Stimulated activated naive CD8-positive, alpha-beta T cell treated with anti-CD3 and anti-CD28 coated beads, Interleukin-15, amount 100 ng/mL, for 72 hours (primary cell): ENCODE measurements at regions not wholly inside any gene's neighbourhood (a gene's known extent, or its start where the extent isn't known, plus 50 kb on each side); places are given as distances from the start of the nearest gene placed in this dataset.

Source experiments
- ATAC-seq: fragments of 150-1000 bp; cut with Tn5 transposase; 2 replicates; pipeline ENCODE4 v1.10.0; 2021; ENCODE audit warnings: mild to moderate bottlenecking, moderate library complexity
- DNase-seq, 2 donors: peaks; one replicate each; pipeline ENCODE4 v3.0.0; 2021 to 2022
- H3K27ac Mint-ChIP-seq, 2 donors: one replicate each; pipeline ENCODE4 v1.8.0; 2022; ENCODE audit warnings: mild to moderate bottlenecking in 2 of 2, mixed read lengths in 2 of 2, moderate library complexity in 2 of 2
- H3K27me3 Mint-ChIP-seq: one replicate; pipeline ENCODE4 v1.8.0; 2022; ENCODE audit warnings: mixed read lengths
- H3K4me1 Mint-ChIP-seq: one replicate; pipeline ENCODE4 v1.8.0; 2022; ENCODE audit warnings: mild to moderate bottlenecking, mixed read lengths
- H3K4me3 Mint-ChIP-seq, 2 donors: one replicate each; pipeline ENCODE4 v1.8.0; 2022; ENCODE audit warnings: mild to moderate bottlenecking in 2 of 2, mixed read lengths in 2 of 2, moderate library complexity in 1 of 2
- H3K9me3 Mint-ChIP-seq, 2 donors: one replicate each; pipeline ENCODE4 v1.8.0; 2022; ENCODE audit warnings: mixed read lengths in 2 of 2

DNA sequence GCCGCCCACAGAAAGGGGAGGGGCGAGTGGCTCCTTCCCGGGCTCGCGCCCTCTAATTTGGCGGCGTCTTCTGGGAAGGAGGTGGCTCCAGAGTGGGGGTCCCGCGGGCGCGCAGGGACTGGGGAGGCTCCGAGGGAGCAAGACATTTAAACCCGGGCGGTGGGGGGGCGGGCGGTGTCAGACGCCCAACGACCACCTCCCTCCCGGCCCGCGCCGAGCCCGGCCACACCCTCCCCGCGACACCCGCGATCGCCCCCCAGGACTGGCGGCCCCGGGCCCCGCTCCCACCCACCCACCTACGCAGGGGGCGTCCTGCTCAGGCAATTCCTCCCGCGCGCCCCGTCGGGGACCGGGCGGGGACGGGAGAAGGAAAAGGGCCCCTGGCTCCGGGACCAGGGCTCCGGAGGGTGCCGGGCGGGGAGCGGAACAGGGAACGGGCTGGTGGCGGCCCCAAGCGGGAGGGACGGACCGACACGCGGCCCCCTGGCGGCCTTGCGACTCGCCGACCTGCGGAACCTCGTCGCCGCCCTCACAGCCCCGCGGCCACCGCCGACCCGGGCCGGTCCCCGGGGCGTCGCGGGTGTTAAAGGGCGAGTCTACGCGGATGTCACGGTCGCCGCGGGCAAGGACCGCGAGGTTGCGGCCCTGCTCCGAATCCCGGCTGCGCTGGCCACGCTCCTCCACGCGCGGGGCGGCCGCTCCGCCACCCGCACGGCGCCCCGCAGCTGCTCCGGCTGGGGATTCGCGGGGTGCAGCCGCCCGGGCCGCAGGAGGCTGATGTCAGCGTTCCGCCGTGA lies 94.0 kb upstream of the FMN2 start:
- peak overlapping the region; percentile 60 to 61 for H3K4me3 Mint-ChIP-seq
- no peaks in the 10 kb centered on the region for H3K9me3 Mint-ChIP-seq
- peaks cover 69% of the 10 kb centered on the region for H3K27me3 Mint-ChIP-seq
- no peak overlapping the region for H3K27ac Mint-ChIP-seq
- ATAC-seq: peak; percentile 55
- DNase-seq: no peak
- no peaks in the 10 kb centered on the region for H3K4me1 Mint-ChIP-seq

DNA sequence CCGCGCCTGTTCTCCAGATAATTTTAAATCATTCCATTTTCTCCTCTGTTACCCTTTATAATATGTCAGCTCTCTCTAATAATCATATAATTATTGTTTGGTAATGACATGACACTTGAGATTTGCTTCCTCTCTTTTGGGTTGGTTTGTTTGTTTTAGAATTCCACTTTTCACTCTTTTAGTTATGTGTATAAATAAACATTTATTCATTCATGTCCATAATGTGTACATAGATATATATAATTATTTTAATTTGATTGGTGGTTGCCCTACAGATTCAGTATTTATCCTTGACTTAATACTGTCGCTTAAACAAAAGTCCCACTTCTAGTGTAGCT lies 93.4 kb upstream of the FMN2 start:
- Mint-ChIP-seq H3K27me3 (peaks cover 71% of the 10 kb centered on the region), H3K4me3 (peak overlapping the region; percentile 54 to 60), H3K4me1 (no peaks in the 10 kb centered on the region), H3K27ac (no peak overlapping the region), H3K9me3 (no peaks in the 10 kb centered on the region)
- DNase-seq: no peak
- ATAC-seq: no peak

DNA sequence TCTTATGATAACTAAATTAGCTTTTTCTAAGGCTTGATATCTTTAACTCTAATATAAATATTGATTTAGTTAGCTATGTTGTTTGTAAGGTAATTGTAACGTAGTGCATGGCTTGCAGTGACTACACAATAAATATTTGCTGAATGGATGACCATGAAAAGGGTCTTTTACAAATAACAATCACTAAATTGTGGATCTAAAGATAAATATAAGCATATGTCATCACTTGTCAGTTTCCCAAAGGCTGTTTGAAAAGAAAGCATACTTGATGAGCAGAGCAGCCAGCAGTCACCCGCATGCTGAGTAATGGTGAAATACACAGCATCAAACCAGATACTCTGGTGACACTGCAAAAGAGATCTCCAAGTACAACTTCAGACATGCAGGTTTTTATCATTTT lies 92.5 kb upstream of the FMN2 start:
- no peak for DNase-seq
- no peak for ATAC-seq
- H3K27me3 Mint-ChIP-seq: peaks cover 75% of the 10 kb centered on the region
- H3K9me3 Mint-ChIP-seq: no peaks in the 10 kb centered on the region
- no peak overlapping the region for H3K4me3 Mint-ChIP-seq
- H3K27ac Mint-ChIP-seq: no peak overlapping the region
- no peaks in the 10 kb centered on the region for H3K4me1 Mint-ChIP-seq

DNA sequence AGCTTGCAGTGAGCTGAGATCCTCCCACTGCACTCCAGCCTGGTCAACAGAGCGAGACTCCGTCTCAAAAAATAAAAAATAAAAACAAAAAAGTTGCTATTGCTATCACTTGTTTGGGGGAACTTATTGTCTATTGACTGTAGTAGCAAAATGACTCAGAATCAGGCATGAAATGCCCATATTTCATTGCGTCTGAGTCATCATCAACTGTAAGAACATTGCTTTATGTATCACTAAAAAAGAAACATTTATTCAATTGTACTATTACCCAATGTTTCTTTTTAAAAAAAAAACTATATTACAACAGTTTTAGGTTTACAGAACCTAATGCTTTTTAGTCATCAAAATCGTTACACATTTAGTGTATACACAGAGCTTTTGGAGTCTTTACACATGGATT lies 91.0 kb upstream of the FMN2 start:
- Mint-ChIP-seq H3K4me1 (no peaks in the 10 kb centered on the region), H3K9me3 (no peaks in the 10 kb centered on the region), H3K27ac (no peak overlapping the region), H3K4me3 (no peak overlapping the region), H3K27me3 (peaks cover 65% of the 10 kb centered on the region)
- DNase-seq (no peak), ATAC-seq (no peak)

DNA sequence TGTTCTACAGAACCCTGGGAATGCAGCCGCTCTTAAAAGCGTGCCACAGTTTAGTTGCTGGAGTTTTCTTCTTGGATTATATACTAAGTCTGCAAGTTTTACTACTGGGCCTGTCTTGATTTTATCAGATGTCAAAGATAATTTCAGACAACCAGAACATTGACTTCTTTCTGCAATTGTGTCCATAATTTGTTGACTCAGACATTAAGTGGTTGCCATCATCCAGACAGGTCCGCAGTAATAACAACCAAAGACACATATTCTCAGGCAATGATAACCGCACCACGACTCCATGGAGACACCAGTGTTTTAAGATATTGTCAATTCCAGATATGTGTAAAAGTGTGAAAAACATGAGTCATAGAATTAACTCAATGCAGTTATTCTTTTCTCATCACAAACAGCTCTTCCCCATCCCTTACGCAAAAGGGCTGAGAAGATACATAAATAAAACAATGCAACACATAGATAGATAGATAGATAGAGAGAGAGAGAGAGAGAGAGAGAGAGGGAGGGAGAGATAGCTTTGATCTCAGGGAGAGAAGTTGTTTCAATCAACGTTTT lies 90.4 kb upstream of the FMN2 start:
- Mint-ChIP-seq H3K4me3 (no peak overlapping the region), H3K27ac (peak overlapping the region in 1 of 2 donors; percentile 12), H3K9me3 (no peaks in the 10 kb centered on the region), H3K4me1 (no peaks in the 10 kb centered on the region), H3K27me3 (peaks cover 60% of the 10 kb centered on the region)
- no peak for ATAC-seq
- DNase-seq: no peak

DNA sequence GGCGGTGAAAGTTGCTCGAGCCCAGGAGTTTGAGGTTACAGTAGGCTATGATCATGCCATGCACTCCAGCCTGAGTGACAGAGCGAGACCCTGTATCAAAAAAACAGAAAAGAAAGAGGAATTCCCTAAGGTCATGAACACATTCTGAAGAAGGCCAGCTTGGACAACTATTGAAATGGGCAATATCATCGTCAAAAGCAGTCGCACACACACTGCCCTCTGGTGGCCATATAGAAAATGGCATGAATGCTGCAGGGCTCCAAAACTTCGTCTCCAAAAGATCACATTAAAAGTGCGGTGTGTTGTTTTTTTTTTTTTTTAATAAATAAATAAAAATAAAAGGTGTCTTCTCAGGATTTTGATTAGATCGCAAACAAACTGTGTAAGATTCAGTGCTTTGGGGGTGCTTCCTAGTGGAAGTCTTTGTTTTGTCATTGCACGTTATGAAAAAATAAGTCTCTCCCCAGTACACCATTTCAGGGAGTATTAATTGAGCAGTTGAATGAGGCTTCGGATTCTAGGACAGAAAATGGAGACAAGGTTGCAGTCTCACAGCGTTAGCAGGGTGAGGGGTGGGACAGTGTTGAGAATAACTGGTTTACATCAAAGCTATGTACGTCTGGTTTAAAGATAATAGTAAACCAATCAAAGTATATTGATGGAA lies 87.5 kb upstream of the FMN2 start:
- Mint-ChIP-seq H3K9me3 (no peaks in the 10 kb centered on the region), H3K27me3 (peaks cover 33% of the 10 kb centered on the region), H3K4me1 (no peaks in the 10 kb centered on the region), H3K27ac (no peak overlapping the region), H3K4me3 (no peak overlapping the region)
- ATAC-seq: no peak
- no peak for DNase-seq

DNA sequence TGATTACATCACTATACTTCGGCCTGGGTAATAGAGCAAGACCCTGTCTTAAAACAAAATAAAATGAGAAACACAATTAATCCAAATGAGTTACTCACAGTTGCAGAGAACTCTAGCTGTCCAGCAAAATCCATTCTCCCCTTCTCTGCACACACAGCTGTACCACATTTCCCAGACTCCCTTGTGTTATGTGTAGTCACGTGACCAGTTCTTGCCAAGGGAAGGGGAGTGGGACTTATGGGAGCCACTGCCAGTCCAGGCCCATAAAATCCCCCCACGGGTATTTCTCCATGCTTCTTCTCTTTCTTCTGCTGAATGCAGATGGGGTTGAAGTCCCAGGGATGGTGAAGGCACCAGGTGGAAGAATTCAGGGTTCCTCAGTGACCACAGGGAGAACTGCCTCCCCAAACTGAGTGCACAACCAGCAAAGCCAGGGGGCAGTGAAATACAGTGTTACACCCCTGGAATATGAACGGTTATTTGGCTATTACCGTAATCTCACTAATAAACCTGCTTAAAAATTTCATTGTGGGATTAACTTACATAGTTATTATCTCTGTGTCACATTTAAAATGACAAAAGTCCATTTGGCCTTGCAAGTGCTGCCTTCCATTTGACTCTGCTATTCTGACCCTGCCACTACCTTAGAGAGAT lies 85.6 kb upstream of the FMN2 start:
- H3K4me1 Mint-ChIP-seq: no peaks in the 10 kb centered on the region
- peaks cover 4 to 12% of the 10 kb centered on the region in 2 donors for H3K9me3 Mint-ChIP-seq
- no peak for ATAC-seq
- H3K27me3 Mint-ChIP-seq: peaks cover 23% of the 10 kb centered on the region
- no peak for DNase-seq
- no peak overlapping the region for H3K4me3 Mint-ChIP-seq
- H3K27ac Mint-ChIP-seq: no peak overlapping the region

DNA sequence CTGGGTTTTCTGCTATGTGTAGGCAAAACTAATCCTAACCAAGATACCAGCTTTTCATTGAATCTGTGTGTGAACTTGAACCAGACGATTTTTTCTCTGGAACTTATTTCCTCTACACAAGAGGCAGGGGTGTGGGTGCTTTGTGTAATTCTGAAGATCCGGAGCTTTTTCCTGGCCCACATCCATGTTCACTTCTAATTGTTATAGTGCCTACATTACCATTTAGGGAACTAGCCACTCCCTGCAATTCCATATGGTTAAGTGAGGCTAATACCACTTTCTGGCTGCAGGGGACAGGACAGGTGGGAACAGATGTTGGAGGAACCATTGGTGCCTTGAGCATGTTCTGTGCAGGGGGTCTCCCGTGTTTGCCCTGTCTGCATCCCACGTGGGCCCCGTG lies 83.4 kb upstream of the FMN2 start:
- H3K27ac Mint-ChIP-seq: no peak overlapping the region
- peaks cover 4 to 14% of the 10 kb centered on the region in 2 donors for H3K9me3 Mint-ChIP-seq
- peaks cover 12% of the 10 kb centered on the region for H3K27me3 Mint-ChIP-seq
- H3K4me3 Mint-ChIP-seq: no peak overlapping the region
- H3K4me1 Mint-ChIP-seq: no peaks in the 10 kb centered on the region
- no peak for ATAC-seq
- no peak for DNase-seq

DNA sequence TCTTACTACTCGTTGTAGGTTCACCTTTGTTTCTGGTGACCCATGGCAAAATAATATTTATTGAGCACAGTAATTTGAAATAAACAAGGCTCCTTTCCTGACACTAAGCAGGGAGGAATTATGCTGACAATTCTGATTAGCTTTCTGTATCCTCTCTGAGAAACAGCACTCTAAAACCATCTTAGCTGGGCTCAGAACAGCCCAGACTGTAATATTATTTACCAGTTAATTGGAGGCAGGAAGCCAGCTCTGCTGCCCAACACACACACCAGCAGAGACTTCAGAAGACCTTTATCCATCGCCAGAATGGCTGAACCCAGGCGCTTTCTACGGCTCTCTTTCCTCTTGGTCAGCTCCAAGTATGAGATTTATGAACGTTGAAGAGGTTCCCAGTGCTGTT lies 77.6 kb upstream of the FMN2 start:
- ATAC-seq: no peak
- Mint-ChIP-seq H3K27ac (no peak overlapping the region), H3K27me3 (no peaks in the 10 kb centered on the region), H3K9me3 (peaks cover 15 to 24% of the 10 kb centered on the region in 2 donors), H3K4me3 (no peak overlapping the region), H3K4me1 (no peaks in the 10 kb centered on the region)
- no peak for DNase-seq

DNA sequence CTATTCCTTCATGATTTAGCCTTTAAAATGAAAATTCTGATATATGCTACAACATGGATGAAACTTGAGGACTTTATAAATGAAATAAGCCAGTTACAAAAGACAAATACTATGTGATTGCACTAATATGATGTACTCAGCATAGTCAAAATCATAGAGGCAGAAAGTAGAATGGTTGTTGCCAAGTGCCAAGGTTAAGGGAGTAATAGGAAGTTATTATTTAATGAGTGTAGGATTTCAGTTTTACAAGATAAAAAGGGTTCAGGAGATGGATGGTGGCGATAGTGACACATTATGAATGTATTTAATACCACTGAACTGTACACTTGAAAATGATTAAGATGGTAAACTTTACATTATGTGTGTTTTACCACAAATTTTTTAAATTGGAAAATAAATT lies 73.1 kb upstream of the FMN2 start:
- Mint-ChIP-seq H3K4me1 (no peaks in the 10 kb centered on the region), H3K4me3 (no peak overlapping the region), H3K9me3 (peaks cover 10 to 14% of the 10 kb centered on the region in 2 donors), H3K27ac (no peak overlapping the region), H3K27me3 (no peaks in the 10 kb centered on the region)
- DNase-seq: no peak
- no peak for ATAC-seq

DNA sequence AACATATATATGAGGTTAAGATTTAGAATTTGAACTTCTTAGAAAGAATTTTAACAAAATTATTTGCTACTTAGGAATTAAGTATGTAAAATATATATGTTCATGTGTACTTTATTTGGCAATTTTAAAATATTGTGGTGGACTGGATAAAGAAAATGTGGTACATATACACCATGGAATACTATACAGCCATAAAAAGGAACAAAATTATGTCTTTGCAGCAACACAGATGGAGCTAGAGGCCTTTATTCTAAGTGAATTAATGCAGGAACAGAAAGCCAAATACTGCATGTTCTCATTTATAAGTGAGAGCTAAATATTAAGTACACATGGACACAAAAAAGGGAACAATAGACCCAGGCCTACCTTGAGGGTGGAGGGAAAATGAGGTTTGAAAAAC lies 72.2 kb upstream of the FMN2 start:
- Mint-ChIP-seq H3K27ac (no peak overlapping the region), H3K9me3 (peaks cover 10 to 14% of the 10 kb centered on the region in 2 donors), H3K4me3 (no peak overlapping the region), H3K4me1 (no peaks in the 10 kb centered on the region), H3K27me3 (no peaks in the 10 kb centered on the region)
- ATAC-seq: no peak
- no peak for DNase-seq

DNA sequence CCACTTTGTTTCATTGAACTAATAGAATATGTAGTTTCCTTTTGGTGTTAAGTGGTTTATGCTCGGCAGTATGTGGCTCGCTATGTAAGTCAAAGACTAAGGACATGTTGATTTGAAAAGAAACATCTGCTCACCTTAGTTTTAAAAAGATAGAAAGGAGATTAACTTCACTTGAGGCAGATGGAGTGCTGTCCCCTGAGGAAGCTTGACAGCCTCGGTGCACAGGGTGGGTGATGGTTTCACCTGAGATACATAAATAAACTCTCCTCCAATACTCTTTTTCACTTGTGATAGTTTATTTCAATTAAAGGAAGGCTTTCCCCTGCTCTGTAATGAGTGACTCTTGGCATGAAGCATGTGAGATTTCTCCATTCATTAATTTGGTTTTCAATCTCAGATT lies 70.8 kb upstream of the FMN2 start:
- H3K27ac Mint-ChIP-seq: no peak overlapping the region
- no peak overlapping the region for H3K4me3 Mint-ChIP-seq
- no peaks in the 10 kb centered on the region for H3K4me1 Mint-ChIP-seq
- no peaks in the 10 kb centered on the region for H3K27me3 Mint-ChIP-seq
- H3K9me3 Mint-ChIP-seq: peaks cover 10 to 14% of the 10 kb centered on the region in 2 donors
- no peak for DNase-seq
- ATAC-seq: no peak

DNA sequence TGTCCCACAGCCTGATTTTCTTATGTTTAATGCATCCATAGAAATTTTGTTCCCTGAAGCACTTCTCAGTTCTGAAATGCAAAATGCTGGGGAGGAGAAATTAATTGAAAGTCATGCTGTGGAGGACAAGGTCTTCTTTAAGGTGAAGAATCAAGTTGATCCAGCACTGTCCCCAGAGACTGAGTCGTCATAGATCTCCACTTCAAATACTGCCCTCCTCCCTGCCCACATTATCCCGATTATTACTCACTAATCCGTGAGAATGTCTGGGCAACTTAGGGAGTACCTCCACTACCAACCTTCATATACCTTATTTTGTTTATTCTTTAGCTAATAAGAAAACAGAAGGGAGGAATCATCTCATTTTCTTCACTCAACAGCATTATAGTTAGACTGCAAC lies 70.0 kb upstream of the FMN2 start:
- Mint-ChIP-seq H3K4me3 (no peak overlapping the region), H3K9me3 (peaks cover 10 to 14% of the 10 kb centered on the region in 2 donors), H3K27ac (no peak overlapping the region), H3K27me3 (no peaks in the 10 kb centered on the region), H3K4me1 (no peaks in the 10 kb centered on the region)
- no peak for DNase-seq
- ATAC-seq: no peak

DNA sequence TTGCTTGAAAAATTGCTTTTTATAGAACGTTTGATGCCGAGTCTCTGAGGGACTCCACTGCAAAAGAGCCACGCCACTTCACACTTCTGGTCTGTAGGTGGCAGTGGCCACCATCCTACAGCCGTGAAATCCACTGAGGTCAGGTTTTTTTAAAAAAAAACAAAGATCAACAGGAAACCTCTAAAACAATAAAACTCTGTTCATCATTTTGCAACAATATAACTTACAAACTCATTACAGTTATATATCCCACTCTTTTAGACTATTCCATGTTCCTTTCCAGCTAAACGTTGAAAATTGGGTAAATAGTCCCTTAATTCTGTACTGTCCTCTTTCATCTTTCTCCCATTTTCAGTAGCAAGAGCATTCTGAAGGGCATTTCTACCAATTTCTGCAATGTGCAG lies 64.6 kb upstream of the FMN2 start:
- Mint-ChIP-seq H3K27ac (no peak overlapping the region), H3K4me1 (no peaks in the 10 kb centered on the region), H3K4me3 (no peak overlapping the region), H3K9me3 (no peaks in the 10 kb centered on the region), H3K27me3 (no peaks in the 10 kb centered on the region)
- DNase-seq (peak in 1 of 2 donors; percentile 8), ATAC-seq (peak; percentile 66)

DNA sequence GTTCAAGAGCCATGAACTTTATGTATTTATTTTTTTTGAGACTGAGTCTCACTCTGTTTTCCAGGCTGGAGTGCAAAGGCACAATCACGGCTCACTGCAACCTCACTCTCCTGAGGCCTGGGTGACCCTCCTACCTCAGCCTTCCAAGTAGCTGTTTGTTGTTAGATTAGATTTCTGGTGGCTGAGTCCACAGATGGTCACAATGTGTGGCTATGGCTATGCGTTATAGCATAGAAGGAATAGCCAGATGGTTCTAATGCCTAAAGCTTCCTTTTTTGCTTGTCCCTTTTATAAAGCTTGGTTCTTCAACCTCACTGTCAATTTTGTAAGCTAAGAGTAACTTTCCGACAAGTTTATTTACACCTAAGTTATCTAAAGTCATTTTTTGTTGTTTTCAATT lies 62.3 kb upstream of the FMN2 start:
- peaks cover 0 to 5% of the 10 kb centered on the region in 2 donors for H3K9me3 Mint-ChIP-seq
- H3K27ac Mint-ChIP-seq: no peak overlapping the region
- H3K4me1 Mint-ChIP-seq: no peaks in the 10 kb centered on the region
- no peak overlapping the region for H3K4me3 Mint-ChIP-seq
- DNase-seq (no peak), ATAC-seq (no peak)
- no peaks in the 10 kb centered on the region for H3K27me3 Mint-ChIP-seq

DNA sequence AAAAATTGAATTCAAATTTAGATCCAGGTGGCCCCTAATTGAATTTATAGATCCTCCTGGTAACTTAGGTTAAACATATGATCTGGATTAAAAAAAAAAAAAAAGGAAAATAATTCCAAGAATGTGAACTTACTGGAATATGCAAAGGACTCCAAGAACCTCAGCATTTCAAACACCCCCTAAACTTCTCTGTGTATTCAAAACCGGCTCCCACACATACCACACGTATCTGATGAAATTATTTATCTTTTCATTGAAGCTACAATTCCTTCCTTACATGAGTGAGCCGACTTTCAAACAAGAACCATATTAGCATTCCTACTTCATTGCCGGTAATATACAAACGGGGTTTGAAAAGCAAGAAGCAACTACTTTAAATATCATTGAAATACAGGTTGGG lies 61.4 kb upstream of the FMN2 start:
- Mint-ChIP-seq H3K4me3 (no peak overlapping the region), H3K4me1 (no peaks in the 10 kb centered on the region), H3K27ac (no peak overlapping the region), H3K9me3 (peaks cover 0 to 5% of the 10 kb centered on the region in 2 donors), H3K27me3 (no peaks in the 10 kb centered on the region)
- no peak for ATAC-seq
- no peak for DNase-seq
